ENCODE measurements at regions not wholly inside any gene's neighbourhood (a gene's known extent, or its start where the extent isn't known, plus 50 kb on each side); places are given as distances from the start of the nearest gene placed in this dataset.
"Not testable (repeated sequence)": the region's sequence is repeated elsewhere in the genome, so short reads cannot be mapped to it uniquely, and the experiment has no call there.

GRCh38 chr2:31813016-31813415 is 197.8 kb downstream of the MEMO1 start:
- DNase-seq (ENCODE audit: low read depth), result no peak
- no peak for TF ChIP-seq CTCF (conservative IDR thresholded peaks at IDR 0.05; ENCODE audit: low read depth, low read length)
- H3K4me3 ChIP-seq (ENCODE audit: low read length), result no peak overlapping the region

DNA sequence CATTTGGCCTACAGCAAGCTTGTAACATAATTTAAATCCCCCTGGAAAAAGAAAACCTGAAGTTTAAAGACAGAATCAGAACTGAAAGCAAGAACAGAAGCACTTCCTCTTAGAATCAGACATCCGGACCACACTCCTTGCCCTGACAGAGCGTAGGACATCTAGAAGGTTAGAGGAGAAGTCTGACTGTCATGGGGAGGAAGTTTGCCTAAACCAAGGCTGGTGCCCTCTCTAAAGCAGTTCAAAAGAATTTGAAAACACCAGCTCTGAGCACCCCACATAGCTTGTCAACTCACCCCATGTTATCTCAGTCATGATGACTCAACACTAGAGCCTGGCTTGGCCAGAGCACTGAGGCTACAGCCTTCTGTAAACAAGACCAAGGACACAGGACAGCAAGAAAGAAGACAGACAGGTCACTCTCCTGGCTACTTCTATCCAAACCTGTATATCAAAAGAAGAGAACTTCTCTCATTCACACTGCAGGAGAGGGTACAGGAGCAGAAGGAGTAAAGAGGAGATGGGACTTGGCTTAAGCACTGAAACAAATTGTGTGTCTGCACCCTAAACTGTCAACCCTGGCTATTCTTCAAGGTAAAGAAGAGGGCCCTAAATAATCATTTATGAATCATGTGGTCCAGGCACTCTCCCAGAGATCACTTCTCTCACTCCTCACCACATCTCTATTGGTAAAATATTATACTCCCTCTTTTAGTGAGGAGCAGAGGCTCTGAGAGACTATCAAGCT is 198.6 kb downstream of the MEMO1 start:
- no peak for DNase-seq (ENCODE audit: low read depth)
- no peak overlapping the region for H3K4me3 ChIP-seq (ENCODE audit: low read length)
- TF ChIP-seq CTCF (conservative IDR thresholded peaks at IDR 0.05; ENCODE audit: low read depth, low read length), result no peak

GRCh38 chr2:31811482-31811881 is 199.3 kb downstream of the MEMO1 start:
- no peak for DNase-seq (ENCODE audit: low read depth)
- H3K4me3 ChIP-seq (ENCODE audit: low read length), result no peak overlapping the region
- TF ChIP-seq CTCF (conservative IDR thresholded peaks at IDR 0.05; ENCODE audit: low read depth, low read length), result no peak

- no peak for DNase-seq (ENCODE audit: low read depth)
- H3K4me3 ChIP-seq (ENCODE audit: low read length), result no peak overlapping the region
- TF ChIP-seq CTCF (conservative IDR thresholded peaks at IDR 0.05; ENCODE audit: low read depth, low read length), result no peak
Measured at GRCh38 chr2:31810200-31810917, 200.4 kb downstream of the MEMO1 start.

GRCh38 chr2:31805688-31806087 is 205.1 kb downstream of the MEMO1 start:
- no peak for DNase-seq (ENCODE audit: low read depth)
- TF ChIP-seq CTCF (conservative IDR thresholded peaks at IDR 0.05; ENCODE audit: low read depth, low read length), result no peak

GRCh38 chr2:31803481-31804153 is 207.2 kb downstream of the MEMO1 start:
- DNase-seq (ENCODE audit: low read depth); H3K4me3 ChIP-seq (ENCODE audit: low read length): not testable (repeated sequence)

More at GRCh38 chr2:31805688-31806087, 205.1 kb downstream of the MEMO1 start:
- H3K4me3 ChIP-seq (ENCODE audit: low read length), result no peak overlapping the region

- no peak for DNase-seq (ENCODE audit: low read depth)
- TF ChIP-seq CTCF (conservative IDR thresholded peaks at IDR 0.05; ENCODE audit: low read depth, low read length), result no peak
- H3K4me3 ChIP-seq (ENCODE audit: low read length), result no peak overlapping the region
Measured at GRCh38 chr2:31802711-31803110, 208.1 kb downstream of the MEMO1 start.

GRCh38 chr2:31799282-31799681 is 211.5 kb downstream of the MEMO1 start:
- not testable (repeated sequence) for DNase-seq (ENCODE audit: low read depth); H3K4me3 ChIP-seq (ENCODE audit: low read length)
